ENCODE measurements at regions not wholly inside any gene's neighbourhood (a gene's known extent, or its start where the extent isn't known, plus 50 kb on each side); places are given as distances from the start of the nearest gene placed in this dataset.

- intact Hi-C loops (cut with DNase I) = no loop called here
- Histone ChIP-seq H3K27ac (no peak overlapping the region), H3K36me3 (no peaks in the 10 kb centered on the region), H3K27me3 (no peaks in the 10 kb centered on the region), H3K9me3 (peaks cover 0 to 3% (median 0%) of the 10 kb centered on the region in 4 donors), H3K4me3 (no peak overlapping the region), H3K4me1 (no peaks in the 10 kb centered on the region)
- TF ChIP-seq POLR2A (IDR thresholded peaks at IDR 0.05) (no peak), POLR2AphosphoS5 (IDR thresholded peaks at IDR 0.05) (no peak), EP300 (IDR thresholded peaks at IDR 0.05) (no peak), CTCF (IDR thresholded peaks at IDR 0.05) (no peak)
- DNase-seq = no peak
These were observed 715.6 kb upstream of the ID4 start for GRCh38 chr6:19121521-19121920.

GRCh38 chr6:19127081-19127480 is 710.1 kb upstream of the ID4 start:
- Histone ChIP-seq H3K27ac (no peak overlapping the region), H3K36me3 (no peaks in the 10 kb centered on the region), H3K4me3 (no peak overlapping the region), H3K4me1 (no peaks in the 10 kb centered on the region), H3K9me3 (no peaks in the 10 kb centered on the region), H3K27me3 (no peaks in the 10 kb centered on the region)
- no peak for TF ChIP-seq POLR2AphosphoS5 (IDR thresholded peaks at IDR 0.05)
- TF ChIP-seq POLR2A (IDR thresholded peaks at IDR 0.05) = no peak
- no peak for TF ChIP-seq CTCF (IDR thresholded peaks at IDR 0.05)
- no peak for TF ChIP-seq EP300 (IDR thresholded peaks at IDR 0.05)
- DNase-seq = no peak
- WGBS, 2 donors = 46 to 63% methylated on average over 3 of the region's 3 CpGs
- intact Hi-C loops (cut with DNase I) = no loop called here

GRCh38 chr6:19128701-19129100 is 708.5 kb upstream of the ID4 start:
- Histone ChIP-seq H3K27ac (no peak overlapping the region), H3K36me3 (no peaks in the 10 kb centered on the region), H3K4me3 (no peak overlapping the region), H3K27me3 (no peaks in the 10 kb centered on the region), H3K4me1 (no peaks in the 10 kb centered on the region), H3K9me3 (no peaks in the 10 kb centered on the region)
- TF ChIP-seq POLR2A (IDR thresholded peaks at IDR 0.05) (no peak), POLR2AphosphoS5 (IDR thresholded peaks at IDR 0.05) (no peak), CTCF (IDR thresholded peaks at IDR 0.05) (no peak)
- 79 to 88% methylated on average over 8 of the region's 8 CpGs for WGBS, 2 donors
- DNase-seq = no peak
- intact Hi-C loops (cut with DNase I) = no loop called here

DNA sequence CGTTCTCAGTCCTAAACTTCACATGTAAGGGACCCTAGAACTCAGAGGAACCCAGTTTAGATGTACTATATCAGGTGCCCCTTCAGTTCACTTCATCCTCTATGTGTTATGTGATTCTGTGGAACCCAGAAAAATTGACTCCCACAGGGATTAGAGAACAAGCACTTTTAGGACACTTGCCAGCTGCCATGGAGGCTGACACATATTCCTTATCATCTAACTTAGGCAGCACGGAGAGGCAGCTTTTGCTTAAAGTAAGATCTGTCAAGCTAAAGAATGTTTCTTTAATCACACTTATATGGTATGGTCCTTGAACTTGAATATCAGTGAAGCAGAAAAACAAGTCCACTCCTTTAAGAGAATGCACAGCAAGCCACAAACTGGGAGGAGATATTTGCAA is 701.5 kb upstream of the ID4 start:
- Histone ChIP-seq H3K4me3 (no peak overlapping the region), H3K36me3 (no peaks in the 10 kb centered on the region), H3K27me3 (no peaks in the 10 kb centered on the region), H3K9me3 (no peaks in the 10 kb centered on the region), H3K4me1 (no peaks in the 10 kb centered on the region), H3K27ac (no peak overlapping the region)
- 75 to 77% methylated on average over 2 of the region's 2 CpGs for WGBS, 2 donors
- TF ChIP-seq EP300 (IDR thresholded peaks at IDR 0.05) (no peak), POLR2AphosphoS5 (IDR thresholded peaks at IDR 0.05) (no peak), CTCF (IDR thresholded peaks at IDR 0.05) (no peak), POLR2A (IDR thresholded peaks at IDR 0.05) (no peak)
- intact Hi-C loops (cut with DNase I) = no loop called here
- DNase-seq = no peak

DNA sequence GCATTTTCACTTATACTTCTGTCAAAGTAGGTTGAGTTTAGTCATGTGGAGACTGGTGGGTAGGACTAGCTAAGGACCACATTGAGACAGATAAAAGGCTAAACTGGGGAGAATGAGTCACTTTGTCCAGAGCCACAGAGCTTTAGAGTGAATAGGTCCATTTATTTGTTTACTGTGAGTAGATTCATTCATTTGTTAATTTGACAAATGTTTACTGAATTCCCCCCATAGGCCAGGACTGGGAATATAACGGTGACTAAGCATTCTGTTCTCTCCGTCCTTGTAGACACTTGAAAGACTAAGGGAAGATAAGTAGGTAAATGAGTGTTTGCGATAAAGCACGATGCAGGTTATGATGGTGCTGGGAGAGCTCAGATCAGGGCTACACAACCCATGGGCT is 699.7 kb upstream of the ID4 start:
- intact Hi-C loops (cut with DNase I) = no loop called here
- 52 to 70% methylated on average over 4 of the region's 4 CpGs for WGBS, 2 donors
- H3K27ac ChIP-seq = no peak overlapping the region
- no peaks in the 10 kb centered on the region for H3K4me1 ChIP-seq
- no peak for DNase-seq
- H3K4me3 ChIP-seq = no peak overlapping the region
- H3K36me3 ChIP-seq = no peaks in the 10 kb centered on the region
- TF ChIP-seq EP300 (IDR thresholded peaks at IDR 0.05) (no peak), POLR2A (IDR thresholded peaks at IDR 0.05) (no peak), POLR2AphosphoS5 (IDR thresholded peaks at IDR 0.05) (no peak), CTCF (IDR thresholded peaks at IDR 0.05) (no peak)
- H3K9me3 ChIP-seq = no peaks in the 10 kb centered on the region
- no peaks in the 10 kb centered on the region for H3K27me3 ChIP-seq

Measured in sigmoid colon (tissue), 6 donors.